CD1c-positive myeloid dendritic cell (primary cell): ENCODE measurements at regions not wholly inside any gene's neighbourhood (a gene's known extent, or its start where the extent isn't known, plus 50 kb on each side); places are given as distances from the start of the nearest gene placed in this dataset.
"Not testable (repeated sequence)": the region's sequence is repeated elsewhere in the genome, so short reads cannot be mapped to it uniquely, and the experiment has no call there.

Experiments
- DNase-seq: peaks from one replicate; pipeline ENCODE4 v3.0.0-alpha.2; 2016; ENCODE audit errors: extremely low spot score

- DNase-seq = no peak
Measured at GRCh38 chr3:33956776-33957175, 158.3 kb downstream of the PDCD6IP start.

DNA sequence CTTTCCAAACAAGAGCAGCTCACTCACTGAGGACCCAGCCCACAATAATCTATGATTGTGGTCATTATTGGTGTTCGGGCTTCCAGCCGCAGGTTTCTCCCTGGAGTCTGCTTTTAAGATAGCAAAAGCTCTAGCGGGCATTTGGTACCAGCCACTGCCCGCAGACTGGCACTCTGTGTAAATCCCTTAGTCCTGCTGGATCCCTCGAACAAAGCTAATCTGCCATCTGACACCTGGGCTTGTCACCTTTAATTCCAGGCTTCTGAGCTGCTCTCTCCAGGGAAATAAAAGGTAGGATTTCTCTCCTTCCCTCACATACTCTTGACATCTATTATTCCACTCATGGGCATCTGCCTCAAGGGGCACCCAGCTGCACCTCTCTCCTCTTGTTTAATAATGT, 158.7 kb downstream of the PDCD6IP start:
- DNase-seq = no peak

GRCh38 chr3:33958661-33959060, 160.2 kb downstream of the PDCD6IP start:
- no peak for DNase-seq

- DNase-seq = no peak
Measured at GRCh38 chr3:33962396-33962795, 164.0 kb downstream of the PDCD6IP start.

DNA sequence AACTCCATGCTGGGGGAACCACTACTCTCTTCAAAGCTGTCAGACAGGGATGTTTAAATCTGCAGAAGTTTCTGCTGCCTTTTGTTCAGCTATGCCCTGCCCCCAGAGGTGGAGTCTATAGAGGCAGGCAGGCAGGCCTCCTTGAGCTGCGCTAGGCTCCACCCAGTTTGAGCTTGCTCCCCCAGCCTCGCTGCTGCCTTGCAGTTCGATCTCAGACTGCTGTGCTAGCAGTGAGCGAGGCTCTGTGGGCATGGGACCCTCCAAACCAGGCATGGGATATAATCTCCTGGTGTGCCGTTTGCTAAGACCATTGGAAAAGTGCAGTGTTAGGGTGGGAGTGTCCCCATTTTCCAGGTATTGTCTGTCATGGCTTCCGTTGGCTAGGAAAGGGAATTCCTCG, 171.8 kb downstream of the PDCD6IP start:
- DNase-seq = not testable (repeated sequence)

DNA sequence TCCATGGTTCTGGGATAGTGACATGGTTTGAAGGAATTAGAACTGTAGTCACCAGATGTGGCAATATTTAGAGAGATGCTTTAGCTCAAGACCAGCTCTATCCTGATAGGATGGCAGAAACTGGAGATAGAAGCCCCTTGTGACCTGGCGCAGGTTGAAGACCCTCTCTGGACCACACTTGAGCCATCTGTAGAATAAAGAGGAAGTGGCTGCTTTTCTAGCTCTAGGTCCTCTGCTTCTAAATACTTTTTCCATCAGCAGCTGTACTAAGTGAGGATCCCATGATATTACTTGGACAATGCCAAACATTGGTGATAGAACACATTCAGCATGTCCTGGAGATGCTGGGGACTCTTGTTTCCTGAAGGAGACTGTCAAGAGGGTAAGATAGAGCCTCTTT, 172.6 kb downstream of the PDCD6IP start:
- no peak for DNase-seq

GRCh38 chr3:33975463-33975862, 177.0 kb downstream of the PDCD6IP start:
- no peak for DNase-seq

DNA sequence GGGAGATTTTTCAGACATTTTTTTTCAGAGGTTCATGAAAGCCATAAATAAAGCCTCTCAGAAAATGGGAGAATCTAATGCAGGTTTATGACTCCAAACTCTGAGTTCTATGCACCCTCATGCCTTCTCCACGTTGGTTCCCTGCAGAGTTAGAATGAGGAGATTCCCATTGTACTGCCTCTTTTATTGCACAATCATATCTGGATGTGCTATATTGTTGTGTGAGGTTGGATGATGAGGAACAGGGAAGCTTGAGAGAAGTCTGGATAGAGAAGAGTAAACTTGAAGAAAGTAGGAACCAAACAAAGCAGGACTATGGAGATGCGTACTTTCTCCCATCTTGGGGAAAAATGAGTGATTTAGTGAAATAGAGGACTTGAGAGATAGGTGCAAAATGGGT, 178.8 kb downstream of the PDCD6IP start:
- DNase-seq = no peak

DNA sequence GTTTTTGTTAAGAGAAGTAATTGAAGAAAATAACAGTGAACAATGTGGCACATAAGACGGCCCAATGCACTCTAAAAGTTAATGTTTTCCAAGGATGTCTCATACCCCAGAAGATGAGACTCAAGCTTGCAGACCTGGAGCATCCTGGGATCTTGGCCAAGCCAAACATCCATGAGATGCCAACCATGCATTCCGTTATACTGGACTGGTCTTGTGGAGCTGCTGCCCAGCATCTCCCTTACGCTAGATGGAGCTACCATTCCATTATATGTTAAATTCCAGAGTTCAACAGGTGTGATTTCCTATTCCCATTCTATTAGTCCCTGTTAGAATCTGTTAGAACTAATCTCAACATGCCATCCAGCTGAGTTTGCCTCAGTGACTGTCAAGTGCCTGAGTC, 181.8 kb downstream of the PDCD6IP start:
- DNase-seq = no peak

GRCh38 chr3:33982269-33982798, 183.9 kb downstream of the PDCD6IP start:
- no peak for DNase-seq

GRCh38 chr3:33982949-33983348, 184.5 kb downstream of the PDCD6IP start:
- DNase-seq = not testable (repeated sequence)

DNA sequence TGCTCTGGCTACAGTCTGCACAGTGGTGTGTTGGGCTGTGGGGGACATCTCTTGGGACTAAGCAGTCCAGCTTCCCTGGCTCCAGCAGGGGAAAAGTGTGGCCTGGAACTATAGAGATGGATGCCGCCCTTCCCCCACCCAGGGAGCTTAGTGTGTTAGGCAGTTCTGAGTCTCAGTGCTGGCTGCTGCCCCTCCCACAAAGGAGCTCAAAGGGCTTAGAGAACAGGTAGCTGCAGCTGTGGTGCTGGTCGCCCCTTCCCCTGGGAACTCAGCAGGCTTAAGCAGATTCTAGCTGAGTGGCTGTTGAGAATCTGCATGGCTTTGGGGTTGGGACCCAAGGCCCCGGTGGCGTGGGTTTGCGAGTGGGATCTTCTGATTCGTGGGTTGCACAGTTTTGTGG, 190.8 kb downstream of the PDCD6IP start:
- DNase-seq = no peak

DNA sequence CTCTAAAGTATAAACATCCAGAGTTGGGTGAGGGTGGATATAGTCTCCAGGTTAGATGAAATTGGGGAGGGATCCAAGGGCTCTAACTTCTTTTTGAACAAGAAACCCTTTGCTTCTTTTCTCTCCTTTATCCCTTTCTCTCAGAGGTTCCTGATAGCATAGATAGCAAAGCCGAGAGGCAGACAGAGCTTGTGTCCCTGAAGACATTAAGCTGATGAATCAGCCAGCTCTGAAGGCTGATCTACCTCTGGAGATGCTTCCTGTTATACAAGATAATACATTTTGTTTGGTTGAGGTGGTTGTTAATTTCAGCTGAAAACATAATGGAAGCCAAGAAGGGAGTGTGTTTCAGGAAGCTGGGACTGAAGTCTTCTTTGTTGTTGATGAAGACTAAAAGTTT, 193.2 kb downstream of the PDCD6IP start:
- no peak for DNase-seq

DNA sequence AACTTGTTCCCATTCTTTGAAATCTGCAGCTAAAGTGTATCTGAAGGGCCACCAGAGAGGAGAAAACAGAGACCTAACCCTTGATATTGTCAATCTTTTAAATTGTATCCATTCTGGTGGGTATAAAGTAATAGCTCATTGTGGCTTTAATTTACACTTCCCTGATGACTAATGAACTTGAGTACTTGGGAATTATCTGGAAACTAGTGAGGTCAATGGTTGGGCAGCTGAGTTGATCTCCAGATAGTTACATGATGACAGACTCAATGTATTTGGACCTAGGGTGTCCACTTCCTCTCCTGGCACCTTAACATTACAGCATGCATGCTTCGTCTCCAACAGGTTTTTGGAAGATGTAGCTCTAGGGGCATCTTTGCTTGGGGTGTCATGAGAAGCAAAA, 195.2 kb downstream of the PDCD6IP start:
- no peak for DNase-seq

GRCh38 chr3:33994568-33994967, 196.1 kb downstream of the PDCD6IP start:
- no peak for DNase-seq

DNA sequence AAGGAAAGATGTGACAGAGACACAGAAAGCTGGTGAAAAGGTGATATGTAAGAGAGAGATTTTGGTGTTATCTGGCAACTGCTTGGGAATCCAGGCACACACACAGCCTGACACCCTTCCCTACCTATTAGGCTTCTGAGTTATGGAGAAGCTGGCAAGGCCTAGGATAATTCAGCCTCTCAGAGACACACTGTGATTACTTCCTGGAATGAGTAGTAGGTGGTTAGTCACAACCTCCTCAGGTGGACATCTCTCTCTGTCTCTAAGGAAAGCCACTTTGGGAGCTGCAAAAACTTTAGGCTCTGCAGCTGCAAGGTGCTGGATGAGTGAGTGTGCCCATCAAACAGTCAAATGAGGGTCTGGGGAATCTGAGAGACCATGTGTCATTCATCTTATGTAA, 201.9 kb downstream of the PDCD6IP start:
- no peak for DNase-seq

DNA sequence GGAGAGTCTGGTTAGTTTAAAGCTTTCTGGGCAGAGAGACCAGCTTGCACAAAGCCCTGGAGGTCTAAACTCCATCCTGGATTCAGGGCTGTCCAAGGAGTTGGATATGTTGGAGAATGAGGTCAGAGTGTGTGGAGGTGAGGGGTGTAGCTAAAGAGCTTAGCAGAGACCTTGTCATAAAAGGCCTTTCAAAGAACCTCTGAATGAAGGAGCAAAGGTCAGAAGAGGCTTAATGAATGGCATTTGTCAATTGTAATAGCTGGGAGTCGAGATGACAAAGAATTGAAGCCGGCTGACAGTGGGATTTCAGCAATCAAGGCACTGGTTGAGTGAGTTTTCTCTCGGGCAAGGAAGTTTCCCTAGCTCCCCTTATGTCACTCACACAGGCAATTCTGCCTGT, 202.6 kb downstream of the PDCD6IP start:
- no peak for DNase-seq

DNA sequence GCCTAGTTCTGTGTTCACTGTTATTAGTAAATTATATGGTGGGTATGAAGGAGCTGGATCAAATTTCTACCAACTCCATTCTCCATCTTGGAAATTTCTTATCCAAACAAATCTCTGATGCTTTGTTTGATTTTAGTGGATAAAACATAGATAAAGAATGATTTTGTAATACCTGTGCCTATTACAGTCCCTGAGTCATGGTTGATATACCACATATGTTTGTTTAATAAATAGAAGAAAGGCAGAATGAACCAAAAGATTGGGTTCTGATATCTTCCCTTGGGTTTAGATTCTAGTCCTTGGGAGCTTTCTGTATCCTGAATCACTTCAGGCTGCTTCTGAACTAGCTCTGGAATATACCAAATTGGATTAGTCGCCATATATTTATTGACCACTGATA, 203.6 kb downstream of the PDCD6IP start:
- DNase-seq = no peak

- DNase-seq = no peak
Measured at GRCh38 chr3:34002569-34003100, 204.2 kb downstream of the PDCD6IP start.

- DNase-seq = no peak
Measured at GRCh38 chr3:34005886-34006285, 207.5 kb downstream of the PDCD6IP start.

DNA sequence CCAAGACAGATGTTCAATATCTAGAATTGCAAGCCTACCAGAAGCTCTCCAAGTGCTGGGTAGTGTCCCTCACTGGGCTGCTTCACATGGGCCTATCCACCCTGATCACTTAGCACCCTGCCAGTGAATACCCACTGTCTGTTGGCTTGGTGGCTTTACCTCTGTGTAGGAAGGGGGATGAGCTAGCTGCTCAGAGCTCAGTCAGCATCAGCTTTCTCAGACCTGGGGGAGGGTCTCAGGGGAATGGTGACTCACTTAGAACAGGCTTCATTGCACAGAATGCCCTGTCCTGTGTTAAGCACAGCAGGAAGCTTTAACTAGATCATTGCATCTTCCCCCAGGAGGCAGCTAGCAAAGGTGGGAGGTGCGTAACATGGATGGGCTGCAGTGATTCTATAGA, 209.8 kb downstream of the PDCD6IP start:
- no peak for DNase-seq

GRCh38 chr3:34008836-34009809, 210.7 kb downstream of the PDCD6IP start:
- no peak for DNase-seq
